ENCODE measurements at regions not wholly inside any gene's neighbourhood (a gene's known extent, or its start where the extent isn't known, plus 50 kb on each side); places are given as distances from the start of the nearest gene placed in this dataset.

DNA sequence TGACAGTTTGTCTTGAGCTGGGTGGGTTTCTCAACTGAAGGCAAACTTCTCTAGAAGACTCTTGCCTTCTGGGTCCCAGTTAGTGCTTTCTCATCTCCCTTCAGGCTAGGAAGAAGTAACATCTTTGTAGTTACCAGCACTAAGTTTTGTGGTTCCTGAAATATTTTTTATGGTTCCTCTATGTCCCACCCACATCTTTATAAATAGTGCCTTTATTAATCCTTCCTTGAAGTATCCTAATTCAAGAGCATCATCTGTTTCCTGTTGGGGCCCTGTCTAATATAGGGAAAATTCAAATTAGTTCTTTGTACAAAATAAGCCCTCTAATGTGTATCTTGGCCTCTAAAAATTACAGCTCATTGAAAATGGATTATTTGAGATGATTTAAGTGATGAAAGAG, 147.4 kb upstream of the MAOA start:
- no peak for DNase-seq (ENCODE audit: low read depth)

DNA sequence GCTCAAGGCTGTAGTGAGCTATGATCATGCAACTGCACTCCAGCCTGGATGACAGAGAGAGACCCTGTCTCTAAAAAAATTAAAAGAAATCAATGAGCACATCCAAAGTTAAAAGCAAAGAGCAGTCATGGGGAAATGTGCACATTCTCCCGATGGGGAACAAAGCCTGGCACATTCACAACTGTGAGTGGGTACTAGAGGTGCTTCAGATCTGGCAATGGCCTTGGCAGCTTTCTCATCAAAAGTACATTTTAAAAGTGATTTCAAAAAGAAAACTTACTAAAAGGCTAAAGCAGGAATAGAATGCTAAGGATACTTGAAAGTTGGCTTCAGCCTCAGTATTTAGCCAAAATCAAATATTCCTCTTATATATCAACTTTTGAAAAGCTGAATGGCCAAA, 145.9 kb upstream of the MAOA start:
- no peak for DNase-seq (ENCODE audit: low read depth)

DNA sequence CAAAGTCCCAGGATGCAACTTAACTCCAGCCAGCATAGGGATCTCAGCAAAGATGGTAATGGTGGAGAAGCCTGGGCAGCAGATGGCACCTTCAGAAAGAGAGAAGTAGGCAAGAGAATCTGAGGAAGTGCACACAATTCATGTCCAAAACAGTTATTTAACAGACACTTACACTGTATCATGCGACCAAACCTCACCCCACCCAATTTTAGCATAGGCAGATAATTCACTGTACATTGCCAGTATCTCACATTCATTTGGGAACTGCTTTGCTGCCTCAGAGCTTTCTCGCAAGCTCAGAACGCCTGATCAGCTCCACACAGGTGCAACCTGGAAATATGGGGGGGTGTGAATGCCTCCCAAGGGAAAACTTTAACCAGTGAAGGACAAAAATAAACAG, 143.0 kb upstream of the MAOA start:
- no peak for DNase-seq (ENCODE audit: low read depth)

GRCh38 chrX:43514820-43515219, 141.3 kb upstream of the MAOA start:
- DNase-seq (ENCODE audit: low read depth) = no peak

GRCh38 chrX:43522582-43522981, 133.5 kb upstream of the MAOA start:
- no peak for DNase-seq (ENCODE audit: low read depth)

DNA sequence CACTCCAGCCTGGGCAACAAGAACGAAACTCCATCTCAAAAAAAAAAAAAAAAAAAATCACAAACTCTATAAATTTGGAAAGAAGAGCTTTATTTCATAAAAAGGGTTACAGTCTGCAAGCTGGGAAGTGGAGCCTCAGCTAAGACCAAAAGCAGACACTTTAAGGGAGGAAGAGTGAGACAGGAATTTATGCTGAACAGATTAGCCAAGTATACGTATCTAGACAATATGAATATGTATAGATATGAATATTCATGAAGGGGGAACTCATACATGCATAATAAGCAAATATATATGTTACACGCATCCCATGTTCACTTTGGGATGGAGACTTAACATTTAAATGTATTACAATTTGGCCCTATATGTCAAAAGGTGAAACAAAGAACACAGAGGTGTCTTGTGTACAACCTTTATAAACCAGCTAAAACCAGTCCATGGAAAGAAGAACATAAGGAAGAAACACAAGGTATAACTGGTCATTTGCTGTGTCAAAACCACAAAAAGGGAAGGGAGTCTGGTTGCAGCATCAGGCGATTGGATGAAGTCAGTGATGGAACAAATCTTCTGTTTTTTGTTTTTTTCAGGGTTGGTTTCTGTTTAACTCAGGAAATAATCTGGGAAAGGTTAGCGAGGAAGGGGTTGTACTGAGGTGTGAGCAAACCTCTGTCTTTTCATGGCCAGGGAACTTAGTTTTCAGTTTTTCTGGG, 130.0 kb upstream of the MAOA start:
- no peak for DNase-seq (ENCODE audit: low read depth)

DNA sequence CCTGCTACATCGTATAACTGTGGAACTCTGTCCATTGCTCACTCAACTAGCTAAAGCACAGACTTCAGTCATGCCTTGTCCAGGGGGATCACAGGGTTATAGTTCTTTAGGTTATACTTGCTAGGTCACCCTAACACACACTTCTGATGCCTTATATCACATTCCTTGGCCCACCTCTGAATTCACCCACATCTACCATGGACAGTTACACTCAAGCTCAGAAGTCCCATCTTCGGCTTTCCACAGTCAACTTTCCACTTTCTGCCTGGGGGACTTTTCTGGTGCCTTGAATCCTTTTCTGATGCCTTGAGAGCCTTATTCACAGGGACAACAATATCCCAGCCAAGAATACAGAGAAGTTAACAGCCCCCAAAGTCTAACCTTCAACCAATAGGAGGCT, 129.2 kb upstream of the MAOA start:
- no peak for DNase-seq (ENCODE audit: low read depth)

DNA sequence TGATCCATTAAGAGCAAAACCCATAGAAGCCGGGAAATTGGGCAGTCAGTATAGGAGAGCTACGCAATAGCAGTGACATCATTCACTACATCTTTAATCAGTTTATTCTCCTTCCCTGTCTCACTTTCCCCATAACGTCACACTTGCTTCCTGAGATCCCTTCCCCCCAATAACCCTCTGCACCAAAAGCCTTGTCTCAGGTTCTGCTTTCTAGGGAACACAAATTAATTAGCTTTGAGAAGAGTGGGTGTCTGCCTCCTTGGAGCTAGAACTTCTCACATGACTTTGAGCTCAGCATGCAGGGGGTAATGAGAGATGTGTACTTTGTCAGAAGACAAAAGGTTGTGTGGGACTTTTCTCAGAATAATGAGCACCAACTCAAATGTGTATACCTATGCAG, 128.3 kb upstream of the MAOA start:
- no peak for DNase-seq (ENCODE audit: low read depth)

GRCh38 chrX:43530837-43531236, 125.3 kb upstream of the MAOA start:
- no peak for DNase-seq (ENCODE audit: low read depth)

DNA sequence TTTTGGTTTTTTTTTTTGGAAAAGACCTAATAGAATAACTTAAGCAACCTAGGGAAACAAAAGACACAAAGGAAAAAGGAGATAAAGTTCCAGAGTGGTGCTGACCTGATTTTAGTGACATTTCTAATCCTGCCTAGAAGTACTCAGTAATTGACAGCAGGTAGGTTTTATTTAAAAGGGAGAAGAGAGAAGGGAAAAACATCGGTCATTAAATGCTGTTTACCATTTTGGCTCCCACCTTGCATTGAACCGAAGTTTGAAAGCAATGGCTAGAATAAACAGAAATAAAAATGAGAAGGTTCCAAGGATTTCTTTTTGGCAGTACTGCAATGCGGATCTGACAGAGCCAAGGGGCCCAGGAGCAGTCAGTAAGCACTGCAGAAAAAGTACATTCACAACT, 115.8 kb upstream of the MAOA start:
- no peak for DNase-seq (ENCODE audit: low read depth)

GRCh38 chrX:43551590-43551989, 104.5 kb upstream of the MAOA start:
- no peak for DNase-seq (ENCODE audit: low read depth)

- no peak for DNase-seq (ENCODE audit: low read depth)
These were observed 103.9 kb upstream of the MAOA start for GRCh38 chrX:43552156-43552555.

DNA sequence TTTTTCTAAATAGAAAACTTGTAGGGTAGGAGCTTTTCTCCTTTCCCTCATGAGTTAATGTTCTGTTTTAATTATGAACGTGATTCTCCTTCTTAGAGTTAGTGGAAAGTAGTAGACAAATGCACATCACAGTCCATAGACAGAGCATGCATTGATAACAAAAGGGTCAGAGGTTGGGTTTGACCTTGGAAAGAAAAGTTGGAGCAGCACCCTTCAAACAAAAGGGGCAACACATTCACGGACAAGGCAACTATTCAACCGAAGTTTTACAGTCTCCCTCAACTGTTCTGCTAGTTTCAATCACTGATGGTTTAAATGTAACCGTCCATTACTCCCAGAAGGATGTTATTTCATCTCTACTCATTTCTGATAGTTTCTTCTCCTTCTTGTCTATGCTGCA, 103.4 kb upstream of the MAOA start:
- DNase-seq (ENCODE audit: low read depth) = no peak

DNA sequence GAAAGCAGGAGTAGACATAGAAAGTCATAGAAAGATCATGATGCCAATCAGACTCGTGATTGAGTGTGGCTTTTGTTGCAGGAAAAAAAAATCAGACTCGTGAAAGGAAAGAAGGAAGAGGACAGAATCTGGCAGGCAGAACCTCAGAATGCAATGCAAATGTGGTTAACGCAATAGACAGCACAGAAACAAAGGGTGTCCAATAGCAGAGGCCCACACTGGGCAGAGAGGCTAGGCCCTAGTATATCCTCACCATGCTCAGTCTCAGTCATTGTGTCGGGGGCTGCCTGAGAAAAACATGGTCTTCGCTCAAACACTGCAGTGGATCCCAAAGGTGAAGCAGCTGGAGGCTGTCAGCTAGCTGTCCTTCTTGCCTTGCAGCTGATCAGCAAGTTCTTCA, 102.8 kb upstream of the MAOA start:
- no peak for DNase-seq (ENCODE audit: low read depth)

GRCh38 chrX:43556207-43556606, 99.9 kb upstream of the MAOA start:
- DNase-seq (ENCODE audit: low read depth) = no peak

GRCh38 chrX:43557792-43558191, 98.3 kb upstream of the MAOA start:
- peak; percentile 12 for DNase-seq (ENCODE audit: low read depth)

DNA sequence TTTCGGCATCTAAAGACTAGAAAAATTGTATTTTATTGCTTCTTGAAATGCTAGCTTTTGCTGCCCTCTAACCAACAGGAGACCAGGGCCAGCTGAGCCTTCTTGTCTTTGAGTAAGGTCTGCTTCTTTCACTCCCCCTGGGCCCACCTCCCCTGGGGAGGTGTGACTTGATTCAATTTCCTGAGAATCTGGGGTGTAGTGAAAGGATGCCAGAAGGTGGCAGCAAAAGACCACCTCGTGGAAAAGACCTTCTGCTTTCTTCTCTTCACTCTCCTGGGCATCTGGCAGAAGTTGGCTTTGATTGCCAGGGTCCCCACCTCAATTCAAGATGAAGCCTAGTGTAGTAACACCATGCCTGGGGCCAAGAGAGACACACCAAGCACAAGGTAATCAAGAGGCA, 96.5 kb upstream of the MAOA start:
- DNase-seq (ENCODE audit: low read depth) = no peak

- DNase-seq (ENCODE audit: low read depth) = no peak
These were observed 95.7 kb upstream of the MAOA start for GRCh38 chrX:43560247-43560946.

DNA sequence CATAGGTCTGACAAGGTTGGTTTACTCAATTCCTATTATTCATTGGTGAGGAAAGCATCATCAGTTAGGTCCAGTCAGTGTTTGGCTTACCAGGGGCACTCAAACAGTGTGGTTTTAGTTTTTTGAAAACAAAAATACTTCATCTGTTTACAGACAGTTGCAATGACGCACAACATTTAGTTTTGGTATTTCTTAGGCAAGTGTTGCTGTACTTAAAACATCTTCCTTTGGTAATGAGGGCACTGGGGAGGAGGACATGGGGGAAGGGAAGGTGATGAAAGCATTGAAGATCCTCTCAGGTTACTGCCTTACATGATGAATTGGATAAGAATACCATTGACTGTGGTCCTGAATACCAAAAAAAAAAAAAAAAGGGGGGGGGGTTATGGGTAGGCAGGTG, 93.7 kb upstream of the MAOA start:
- DNase-seq (ENCODE audit: low read depth) = no peak

- no peak for DNase-seq (ENCODE audit: low read depth)
These were observed 91.1 kb upstream of the MAOA start for GRCh38 chrX:43564953-43565352.

DNA sequence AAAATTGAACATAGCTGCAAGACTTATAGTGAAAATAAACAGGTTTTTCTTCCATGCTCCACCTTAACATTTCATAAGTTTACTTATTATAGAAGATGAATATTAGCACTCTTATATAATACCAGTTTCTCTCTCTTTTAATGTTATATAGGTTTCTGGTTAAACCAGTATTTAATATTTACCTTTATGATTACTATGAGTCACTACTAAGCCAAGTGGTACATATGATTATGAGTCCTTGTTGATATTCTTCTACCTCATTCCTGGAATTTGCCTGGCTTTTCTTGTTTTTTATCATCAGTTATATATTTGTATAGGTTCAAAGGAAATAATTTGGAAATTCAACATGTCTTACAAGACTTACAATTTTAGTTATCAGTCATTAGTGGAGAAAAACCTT, 89.9 kb upstream of the MAOA start:
- no peak for DNase-seq (ENCODE audit: low read depth)

DNA sequence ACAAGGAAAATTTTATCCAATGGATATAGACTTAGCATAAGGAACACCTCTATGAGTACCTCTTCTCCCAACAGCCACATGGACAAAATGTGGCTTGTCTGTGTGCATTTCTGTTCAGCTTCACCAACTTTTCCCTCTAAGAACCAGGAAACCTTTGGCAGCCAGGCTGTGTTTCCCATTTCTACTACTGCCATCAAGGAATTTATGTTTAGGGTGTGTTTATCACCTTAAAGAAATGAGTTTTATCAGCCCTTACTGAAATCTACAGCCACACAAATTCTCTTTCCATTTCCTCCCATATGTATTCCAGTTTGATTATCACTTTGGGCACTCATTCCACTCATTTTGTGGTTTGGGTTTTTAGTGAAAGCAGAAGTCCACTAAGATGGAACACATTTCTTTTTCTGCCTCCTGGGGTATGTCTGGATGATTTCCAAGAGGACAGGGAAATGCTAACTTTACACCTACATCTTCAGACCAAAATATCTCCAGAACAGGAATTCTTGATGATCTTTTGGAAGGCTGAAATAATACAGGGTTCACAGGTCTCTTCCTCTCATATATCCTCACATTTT, 82.6 kb upstream of the MAOA start:
- DNase-seq (ENCODE audit: low read depth) = no peak

DNA sequence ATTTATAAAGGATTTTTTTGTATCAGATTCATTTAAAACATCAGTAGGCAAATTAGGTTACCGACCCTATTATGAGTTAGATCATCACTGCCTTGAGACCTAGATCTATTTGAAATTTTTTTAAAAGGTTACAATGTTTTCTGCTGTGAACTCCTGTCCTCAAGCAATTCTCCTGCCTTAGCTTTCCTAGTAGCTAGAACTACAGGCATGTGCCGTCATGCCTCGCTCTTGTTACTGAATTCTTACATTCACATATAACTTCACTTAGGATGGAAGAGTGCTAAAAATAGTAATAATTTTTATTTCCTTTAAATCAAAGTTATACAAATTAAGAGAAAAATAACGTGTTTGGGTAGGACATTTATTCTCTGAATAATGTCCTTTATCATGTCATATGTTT, 75.5 kb upstream of the MAOA start:
- no peak for DNase-seq (ENCODE audit: low read depth)

DNA sequence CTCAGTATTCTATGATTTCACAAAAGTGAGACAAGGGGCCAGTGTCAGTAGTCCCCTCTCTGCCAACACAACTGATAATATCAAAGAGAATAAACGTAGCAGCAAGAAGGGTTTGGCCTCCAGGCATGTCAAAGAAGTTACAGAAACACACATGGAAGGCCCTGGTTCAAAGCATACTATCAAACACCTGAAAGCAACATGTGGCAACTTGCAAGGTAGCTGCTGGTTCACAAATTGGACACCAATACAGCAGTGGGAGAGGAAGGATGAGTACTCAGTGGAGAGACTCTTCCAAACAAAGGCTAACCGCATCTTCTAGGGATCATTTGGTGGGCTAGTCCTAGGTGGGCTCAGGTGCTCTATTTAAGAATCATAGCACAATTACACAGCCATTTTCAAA, 74.9 kb upstream of the MAOA start:
- DNase-seq (ENCODE audit: low read depth) = no peak

All from stimulated activated CD8-positive, alpha-beta memory T cell treated with anti-CD3 and anti-CD28 coated beads, Interleukin-7, amount 100 ng/mL, for 24 hours (primary cell).